B cell (primary cell): ENCODE measurements at regions not wholly inside any gene's neighbourhood (a gene's known extent, or its start where the extent isn't known, plus 50 kb on each side); places are given as distances from the start of the nearest gene placed in this dataset.

Experiments used
- EZH2 ChIP-seq: IDR thresholded peaks from 2 replicates; pipeline ENCODE4 v1.6.1; 2012; ENCODE audit warnings: borderline replicate concordance, low read depth, mild to moderate bottlenecking, moderate library complexity, low read length; ENCODE audit not compliant: insufficient read depth, poor library complexity, severe bottlenecking
- TF ChIP-seq, protein P1 (sequence below): fragments of 200-600 bp; IDR thresholded peaks from one replicate; pipeline ENCODE4 v1.8.0; 2022; ENCODE audit warnings: antibody characterized with exemption, mild to moderate bottlenecking

- TF ChIP-seq, protein P1, sequence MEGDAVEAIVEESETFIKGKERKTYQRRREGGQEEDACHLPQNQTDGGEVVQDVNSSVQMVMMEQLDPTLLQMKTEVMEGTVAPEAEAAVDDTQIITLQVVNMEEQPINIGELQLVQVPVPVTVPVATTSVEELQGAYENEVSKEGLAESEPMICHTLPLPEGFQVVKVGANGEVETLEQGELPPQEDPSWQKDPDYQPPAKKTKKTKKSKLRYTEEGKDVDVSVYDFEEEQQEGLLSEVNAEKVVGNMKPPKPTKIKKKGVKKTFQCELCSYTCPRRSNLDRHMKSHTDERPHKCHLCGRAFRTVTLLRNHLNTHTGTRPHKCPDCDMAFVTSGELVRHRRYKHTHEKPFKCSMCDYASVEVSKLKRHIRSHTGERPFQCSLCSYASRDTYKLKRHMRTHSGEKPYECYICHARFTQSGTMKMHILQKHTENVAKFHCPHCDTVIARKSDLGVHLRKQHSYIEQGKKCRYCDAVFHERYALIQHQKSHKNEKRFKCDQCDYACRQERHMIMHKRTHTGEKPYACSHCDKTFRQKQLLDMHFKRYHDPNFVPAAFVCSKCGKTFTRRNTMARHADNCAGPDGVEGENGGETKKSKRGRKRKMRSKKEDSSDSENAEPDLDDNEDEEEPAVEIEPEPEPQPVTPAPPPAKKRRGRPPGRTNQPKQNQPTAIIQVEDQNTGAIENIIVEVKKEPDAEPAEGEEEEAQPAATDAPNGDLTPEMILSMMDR: no peak
- no peak for TF ChIP-seq EZH2
These were observed 61.1 kb upstream of the ZBTB20 start for GRCh38 chr3:115208066-115208750.
